Skeletal muscle tissue (tissue), 3 donors: ENCODE measurements at regions not wholly inside any gene's neighbourhood (a gene's known extent, or its start where the extent isn't known, plus 50 kb on each side); places are given as distances from the start of the nearest gene placed in this dataset.

Experiments
- H3K27ac ChIP-seq: one replicate; pipeline ENCODE4 v1.7.0; 2013; ENCODE audit warnings: mild to moderate bottlenecking, low read depth, low read length, inconsistent platforms
- H3K27me3 ChIP-seq, 3 donors: one replicate each; pipeline ENCODE4 v1.7.0; 2013; ENCODE audit warnings: low read length in 3 of 3; ENCODE audit not compliant: control insufficient read depth in 3 of 3, insufficient read depth in 3 of 3
- H3K36me3 ChIP-seq, 3 donors: one replicate each; pipeline ENCODE4 v1.7.0; 2013; ENCODE audit warnings: low read length in 3 of 3; ENCODE audit not compliant: control insufficient read depth in 3 of 3, insufficient read depth in 3 of 3
- H3K4me1 ChIP-seq, 3 donors: one replicate each; pipeline ENCODE4 v1.7.0; 2013; ENCODE audit warnings: low read length in 3 of 3, mild to moderate bottlenecking in 3 of 3; ENCODE audit not compliant: control insufficient read depth in 3 of 3, insufficient read depth in 3 of 3
- H3K4me3 ChIP-seq, 3 donors: one replicate each; pipeline ENCODE4 v1.7.0; 2013; ENCODE audit warnings: low read length in 3 of 3
- H3K9ac ChIP-seq, 3 donors: one replicate each; pipeline ENCODE4 v1.7.0; 2013; ENCODE audit warnings: low read length in 3 of 3, mild to moderate bottlenecking in 3 of 3, moderate library complexity in 2 of 3, low read depth in 1 of 3
- H3K9me3 ChIP-seq, 3 donors: one replicate each; pipeline ENCODE4 v1.7.0; 2013; ENCODE audit warnings: low read length in 3 of 3; ENCODE audit not compliant: control insufficient read depth in 3 of 3
- donor health status: Osteomylitis.

GRCh38 chr2:160943414-160943813 is 216.8 kb upstream of the TANK start:
- H3K27ac ChIP-seq, result no peak overlapping the region

DNA sequence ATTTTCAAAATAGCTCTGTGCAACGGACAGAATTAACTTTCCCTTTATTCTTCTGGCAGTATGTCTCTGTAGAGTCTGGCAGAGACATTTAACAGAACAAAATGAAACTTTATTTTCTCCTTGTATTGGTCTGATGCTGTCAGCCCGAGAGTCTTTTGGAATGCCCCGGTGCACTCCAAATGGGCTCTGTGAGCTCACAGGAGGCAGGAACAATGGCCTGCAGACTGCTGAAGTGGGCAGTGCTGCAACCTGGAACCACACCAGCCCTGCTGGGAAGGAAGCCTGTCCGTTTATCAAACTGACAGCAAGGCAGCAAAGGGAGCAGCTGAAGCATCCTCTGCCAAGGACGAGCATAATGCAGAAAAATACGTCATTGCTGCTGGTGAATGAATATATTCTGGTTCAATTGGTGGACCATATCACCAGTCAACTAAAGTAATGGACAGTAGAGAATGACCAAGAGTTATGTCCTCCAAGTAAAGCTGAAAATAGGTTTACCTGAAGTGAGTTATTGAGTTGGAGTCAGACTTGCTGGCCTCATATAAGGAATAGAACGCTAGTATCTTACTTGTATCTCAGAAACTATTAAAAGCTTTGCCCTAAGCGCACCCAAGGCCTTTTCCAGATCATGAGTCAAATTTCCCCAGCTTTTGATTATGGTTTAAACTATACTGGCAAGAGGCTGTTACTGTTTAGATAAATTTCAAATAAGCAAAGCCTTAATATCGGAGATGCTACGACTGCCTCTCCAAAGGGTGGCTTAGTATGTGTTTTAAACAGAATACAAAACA is 207.6 kb upstream of the TANK start:
- peak overlapping the region; percentile 8 for H3K27ac ChIP-seq
- no peaks in the 10 kb centered on the region for H3K36me3 ChIP-seq
- no peaks in the 10 kb centered on the region for H3K9me3 ChIP-seq
- H3K4me1 ChIP-seq, result peaks cover 0 to 9% (median 4%) of the 10 kb centered on the region in 3 donors
- peak overlapping the region in 1 of 3 donors; percentile 48 for H3K9ac ChIP-seq
- H3K4me3 ChIP-seq, result peak overlapping the region; percentile 2 to 59 (median 46)
- no peaks in the 10 kb centered on the region for H3K27me3 ChIP-seq

More at GRCh38 chr2:160943414-160943813, 216.8 kb upstream of the TANK start:
- Histone ChIP-seq H3K9ac (no peak overlapping the region), H3K9me3 (no peaks in the 10 kb centered on the region), H3K4me3 (no peak overlapping the region), H3K36me3 (no peaks in the 10 kb centered on the region), H3K4me1 (peaks cover 0 to 6% (median 0%) of the 10 kb centered on the region in 3 donors), H3K27me3 (no peaks in the 10 kb centered on the region)

GRCh38 chr2:160955578-160955977 is 204.7 kb upstream of the TANK start:
- H3K27ac ChIP-seq, result no peak overlapping the region
- peaks cover 0 to 9% (median 4%) of the 10 kb centered on the region in 3 donors for H3K4me1 ChIP-seq
- H3K36me3 ChIP-seq, result no peaks in the 10 kb centered on the region
- H3K9me3 ChIP-seq, result no peaks in the 10 kb centered on the region
- no peaks in the 10 kb centered on the region for H3K27me3 ChIP-seq
- H3K4me3 ChIP-seq, result no peak overlapping the region
- H3K9ac ChIP-seq, result no peak overlapping the region

- H3K4me3 ChIP-seq, result no peak overlapping the region
These were observed 203.9 kb upstream of the TANK start for GRCh38 chr2:160956243-160956802.

GRCh38 chr2:160963957-160964356 is 196.3 kb upstream of the TANK start:
- no peak overlapping the region for H3K4me3 ChIP-seq
- H3K27ac ChIP-seq, result no peak overlapping the region
- no peak overlapping the region for H3K9ac ChIP-seq
- H3K9me3 ChIP-seq, result no peaks in the 10 kb centered on the region
- H3K36me3 ChIP-seq, result no peaks in the 10 kb centered on the region
- H3K4me1 ChIP-seq, result no peaks in the 10 kb centered on the region
- no peaks in the 10 kb centered on the region for H3K27me3 ChIP-seq

More at GRCh38 chr2:160956243-160956802, 203.9 kb upstream of the TANK start:
- H3K27me3 ChIP-seq, result no peaks in the 10 kb centered on the region
- peak overlapping the region; percentile 55 for H3K27ac ChIP-seq
- H3K9me3 ChIP-seq, result no peaks in the 10 kb centered on the region
- H3K4me1 ChIP-seq, result peaks cover 0 to 9% (median 4%) of the 10 kb centered on the region in 3 donors
- no peak overlapping the region for H3K9ac ChIP-seq
- H3K36me3 ChIP-seq, result no peaks in the 10 kb centered on the region

- H3K27me3 ChIP-seq, result no peaks in the 10 kb centered on the region
- no peak overlapping the region for H3K27ac ChIP-seq
- H3K9ac ChIP-seq, result no peak overlapping the region
- no peaks in the 10 kb centered on the region for H3K4me1 ChIP-seq
- H3K36me3 ChIP-seq, result no peaks in the 10 kb centered on the region
- H3K9me3 ChIP-seq, result no peaks in the 10 kb centered on the region
- H3K4me3 ChIP-seq, result no peak overlapping the region
These were observed 192.7 kb upstream of the TANK start for GRCh38 chr2:160967523-160967922.

GRCh38 chr2:160968183-160968582 is 192.0 kb upstream of the TANK start:
- no peaks in the 10 kb centered on the region for H3K27me3 ChIP-seq
- no peaks in the 10 kb centered on the region for H3K9me3 ChIP-seq
- no peak overlapping the region for H3K27ac ChIP-seq
- no peaks in the 10 kb centered on the region for H3K4me1 ChIP-seq
- no peak overlapping the region for H3K4me3 ChIP-seq
- no peaks in the 10 kb centered on the region for H3K36me3 ChIP-seq
- H3K9ac ChIP-seq, result no peak overlapping the region

GRCh38 chr2:160970052-160970965 is 189.9 kb upstream of the TANK start:
- Histone ChIP-seq H3K9me3 (no peaks in the 10 kb centered on the region), H3K27ac (peak overlapping the region; percentile 70), H3K27me3 (no peaks in the 10 kb centered on the region), H3K4me1 (no peaks in the 10 kb centered on the region), H3K36me3 (no peaks in the 10 kb centered on the region), H3K9ac (no peak overlapping the region), H3K4me3 (peak overlapping the region in 2 of 3 donors; percentile 24 to 25)

DNA sequence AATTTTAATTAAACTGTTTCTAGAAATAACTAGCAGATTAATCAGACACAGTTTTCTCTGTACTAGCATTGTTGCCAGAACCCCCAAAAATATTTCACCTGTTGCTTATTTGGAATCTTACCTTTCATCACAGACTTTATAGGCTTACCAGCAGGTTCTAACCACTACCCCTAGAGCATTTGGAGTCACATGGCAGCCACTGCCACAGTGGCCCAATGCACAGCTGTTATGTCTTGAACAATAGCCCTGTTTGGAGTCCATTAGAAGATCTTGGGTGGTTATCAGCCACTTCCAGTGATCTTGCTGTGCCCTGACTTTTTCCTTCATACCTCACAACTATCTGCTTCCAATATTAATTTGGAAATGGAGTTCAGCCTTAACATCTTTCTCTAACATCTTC is 186.2 kb upstream of the TANK start:
- Histone ChIP-seq H3K27me3 (no peaks in the 10 kb centered on the region), H3K4me1 (no peaks in the 10 kb centered on the region), H3K9me3 (no peaks in the 10 kb centered on the region), H3K27ac (no peak overlapping the region), H3K36me3 (no peaks in the 10 kb centered on the region), H3K9ac (no peak overlapping the region), H3K4me3 (no peak overlapping the region)
